GM10266 (cell line): ENCODE measurements at regions not wholly inside any gene's neighbourhood (a gene's known extent, or its start where the extent isn't known, plus 50 kb on each side); places are given as distances from the start of the nearest gene placed in this dataset.

ENCODE experiments used
- DNase-seq: peaks from one replicate; pipeline ENCODE4 v3.0.0; 2012; ENCODE audit errors: extremely low spot score
- TF ChIP-seq, protein P1 (sequence below): IDR thresholded peaks from 2 replicates; pipeline ENCODE4 v1.5.1; 2012; ENCODE audit warnings: mild to moderate bottlenecking, low read depth; ENCODE audit not compliant: control insufficient read depth, insufficient read depth; ENCODE audit errors: missing control alignments

- TF ChIP-seq, protein P1, sequence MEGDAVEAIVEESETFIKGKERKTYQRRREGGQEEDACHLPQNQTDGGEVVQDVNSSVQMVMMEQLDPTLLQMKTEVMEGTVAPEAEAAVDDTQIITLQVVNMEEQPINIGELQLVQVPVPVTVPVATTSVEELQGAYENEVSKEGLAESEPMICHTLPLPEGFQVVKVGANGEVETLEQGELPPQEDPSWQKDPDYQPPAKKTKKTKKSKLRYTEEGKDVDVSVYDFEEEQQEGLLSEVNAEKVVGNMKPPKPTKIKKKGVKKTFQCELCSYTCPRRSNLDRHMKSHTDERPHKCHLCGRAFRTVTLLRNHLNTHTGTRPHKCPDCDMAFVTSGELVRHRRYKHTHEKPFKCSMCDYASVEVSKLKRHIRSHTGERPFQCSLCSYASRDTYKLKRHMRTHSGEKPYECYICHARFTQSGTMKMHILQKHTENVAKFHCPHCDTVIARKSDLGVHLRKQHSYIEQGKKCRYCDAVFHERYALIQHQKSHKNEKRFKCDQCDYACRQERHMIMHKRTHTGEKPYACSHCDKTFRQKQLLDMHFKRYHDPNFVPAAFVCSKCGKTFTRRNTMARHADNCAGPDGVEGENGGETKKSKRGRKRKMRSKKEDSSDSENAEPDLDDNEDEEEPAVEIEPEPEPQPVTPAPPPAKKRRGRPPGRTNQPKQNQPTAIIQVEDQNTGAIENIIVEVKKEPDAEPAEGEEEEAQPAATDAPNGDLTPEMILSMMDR = no peak
- no peak for DNase-seq
Measured at GRCh38 chr16:79912592-79913310, 312.2 kb upstream of the MAF start.

GRCh38 chr16:79911660-79912059 is 311.1 kb upstream of the MAF start:
- TF ChIP-seq, protein P1 = no peak
- DNase-seq = no peak

GRCh38 chr16:79909571-79909970 is 309.0 kb upstream of the MAF start:
- TF ChIP-seq, protein P1 = no peak
- DNase-seq = no peak

GRCh38 chr16:79903471-79903870 is 302.9 kb upstream of the MAF start:
- TF ChIP-seq, protein P1 = no peak
- DNase-seq = no peak

GRCh38 chr16:79902351-79902750 is 301.8 kb upstream of the MAF start:
- TF ChIP-seq, protein P1 = no peak
- DNase-seq = no peak

GRCh38 chr16:79901522-79901921 is 301.0 kb upstream of the MAF start:
- TF ChIP-seq, protein P1 = no peak
- no peak for DNase-seq

- TF ChIP-seq, protein P1 = no peak
- no peak for DNase-seq
Measured at GRCh38 chr16:79899716-79900115, 299.2 kb upstream of the MAF start.
